ENCODE measurements at regions not wholly inside any gene's neighbourhood (a gene's known extent, or its start where the extent isn't known, plus 50 kb on each side); places are given as distances from the start of the nearest gene placed in this dataset.
A peak's percentile ranks its signal among the peaks of the same experiment; 100 is the strongest.

GRCh38 chr20:9015984-9016324, 52.9 kb upstream of the PLCB4 start:
- H3K4me3 ChIP-seq (ENCODE audit: low read depth, low read length): no peak overlapping the region
- no peak for TF ChIP-seq CTCF (conservative IDR thresholded peaks at IDR 0.05; ENCODE audit: low read depth, low read length)
- peak; percentile 22 for DNase-seq (ENCODE audit: low read depth)

- no peak for DNase-seq (ENCODE audit: low read depth)
- H3K4me3 ChIP-seq (ENCODE audit: low read depth, low read length): no peak overlapping the region
- no peak for TF ChIP-seq CTCF (conservative IDR thresholded peaks at IDR 0.05; ENCODE audit: low read depth, low read length)
These were observed 50.5 kb upstream of the PLCB4 start for GRCh38 chr20:9018346-9018745.
